CD14-positive monocyte (primary cell): ENCODE measurements at regions not wholly inside any gene's neighbourhood (a gene's known extent, or its start where the extent isn't known, plus 50 kb on each side); places are given as distances from the start of the nearest gene placed in this dataset.

Source experiments
- DNase-seq, 3 donors: peaks; one replicate each; pipeline ENCODE4 v3.0.0-alpha.2; 2011 to 2022
- H2AFZ ChIP-seq: 2 replicates; pipeline ENCODE4 v1.6.0; 2012; ENCODE audit warnings: mild to moderate bottlenecking, low read depth, low read length, inconsistent platforms; ENCODE audit not compliant: insufficient read depth, poor library complexity, severe bottlenecking
- H3K27ac ChIP-seq, 2 donors: 1 replicate in 1 of 2; 2 replicates in 1 of 2; pipeline ENCODE4 v1.5.1; 2012 to 2013; ENCODE audit warnings: low read length in 2 of 2, control low read depth in 1 of 2, inconsistent platforms in 1 of 2, low read depth in 1 of 2, mild to moderate bottlenecking in 1 of 2
- H3K27me3 ChIP-seq, 2 donors: one replicate each; pipeline versions ENCODE4 v1.6.0 to v1.6.1; 2011 to 2013; ENCODE audit warnings: low read length in 2 of 2; ENCODE audit not compliant: control insufficient read depth in 2 of 2, insufficient read depth in 2 of 2
- H3K36me3 ChIP-seq, 2 donors: replicated peaks in 1 of 2; 1 replicate in 1 of 2; 2 replicates in 1 of 2; pipeline versions ENCODE4 v1.5.1 to v1.6.1; 2012 to 2013; ENCODE audit warnings: low read length in 2 of 2, control low read depth in 1 of 2, inconsistent platforms in 1 of 2, mild to moderate bottlenecking in 1 of 2; ENCODE audit not compliant: insufficient read depth in 2 of 2, control insufficient read depth in 1 of 2
- H3K4me1 ChIP-seq, 2 donors: 1 replicate in 1 of 2; 2 replicates in 1 of 2; pipeline versions ENCODE4 v1.5.1 to v1.6.1; 2012 to 2013; ENCODE audit warnings: low read length in 2 of 2, control low read depth in 1 of 2, inconsistent platforms in 1 of 2, mild to moderate bottlenecking in 1 of 2, moderate library complexity in 1 of 2; ENCODE audit not compliant: insufficient read depth in 2 of 2, control insufficient read depth in 1 of 2
- H3K4me2 ChIP-seq: replicated peaks from 2 replicates; pipeline ENCODE3; 2012; ENCODE audit warnings: low read length, moderate library complexity, mild to moderate bottlenecking; ENCODE audit not compliant: poor library complexity, severe bottlenecking; ENCODE audit errors: extremely low read depth
- H3K4me3 ChIP-seq, 3 experiments: fragments of 200-600 bp in 1 of 3; sonication (generic) in 1 of 3; replicated peaks in 1 of 3; 1 replicate in 2 of 3; 2 replicates in 1 of 3; pipeline ENCODE4 v1.5.1; 2011 to 2013; ENCODE audit warnings: low read length in 3 of 3, mild to moderate bottlenecking in 3 of 3, control low read depth in 2 of 3, low read depth in 2 of 3, inconsistent platforms in 1 of 3, moderate library complexity in 1 of 3
- H3K79me2 ChIP-seq: 2 replicates; pipeline ENCODE4 v1.6.0; 2012; ENCODE audit warnings: mild to moderate bottlenecking, control low read depth, inconsistent platforms, low read length, moderate library complexity; ENCODE audit not compliant: insufficient read depth
- H3K9ac ChIP-seq: 2 replicates; pipeline ENCODE4 v1.6.0; 2017; ENCODE audit warnings: low read length, mild to moderate bottlenecking; ENCODE audit not compliant: insufficient read depth, poor library complexity, severe bottlenecking
- H3K9me3 ChIP-seq, 2 donors: replicated peaks in 1 of 2; 1 replicate in 1 of 2; 2 replicates in 1 of 2; pipeline versions ENCODE4 v1.5.1 to v1.6.1; 2012 to 2013; ENCODE audit warnings: low read length in 2 of 2, control low read depth in 1 of 2; ENCODE audit not compliant: control insufficient read depth in 1 of 2, insufficient read depth in 1 of 2
- H4K20me1 ChIP-seq: 2 replicates; pipeline ENCODE4 v1.6.0; 2012; ENCODE audit warnings: mild to moderate bottlenecking, low read length, control low read depth, moderate library complexity; ENCODE audit not compliant: insufficient read depth
- H3K27ac Mint-ChIP-seq, 7 donors: one replicate each; pipeline ENCODE4 v1.8.0; 2020; ENCODE audit warnings: mild to moderate bottlenecking in 7 of 7, mixed read lengths in 7 of 7, moderate library complexity in 6 of 7, inconsistent platforms in 2 of 7
- H3K27me3 Mint-ChIP-seq, 3 donors: one replicate each; pipeline ENCODE4 v1.8.0; 2021 to 2022; ENCODE audit warnings: low read depth in 3 of 3, mild to moderate bottlenecking in 3 of 3, mixed read lengths in 3 of 3, moderate library complexity in 3 of 3, inconsistent platforms in 1 of 3
- H3K36me3 Mint-ChIP-seq, 2 donors: one replicate each; pipeline ENCODE4 v1.8.0; 2020; ENCODE audit warnings: mixed read lengths in 2 of 2, inconsistent platforms in 1 of 2, mild to moderate bottlenecking in 1 of 2
- H3K4me1 Mint-ChIP-seq: one replicate; pipeline ENCODE4 v1.8.0; 2020; ENCODE audit warnings: mild to moderate bottlenecking, mixed read lengths
- H3K4me3 Mint-ChIP-seq, 2 donors: one replicate each; pipeline ENCODE4 v1.8.0; 2020; ENCODE audit warnings: mild to moderate bottlenecking in 2 of 2, mixed read lengths in 2 of 2, moderate library complexity in 1 of 2
- H3K9me3 Mint-ChIP-seq, 7 donors: one replicate each; pipeline ENCODE4 v1.8.0; 2020 to 2022; ENCODE audit warnings: mixed read lengths in 7 of 7, mild to moderate bottlenecking in 6 of 7, moderate library complexity in 6 of 7, inconsistent platforms in 2 of 7
- WGBS: methylation state at CpG from one replicate; pipeline ENCODE4 v1.1.5; 2013; ENCODE audit warnings: missing lambda C conversion rate; ENCODE audit not compliant: insufficient coverage; 5-methylcytosine and 5-hydroxymethylcytosine counted together
- intact Hi-C, 2 donors: fragments of 100-400 bp; cut with micrococcal nuclease; formaldehyde crosslinking; loops; one replicate each; pipeline versions ENCODE4 v1.15.0 to v1.15.1; 2023
- TF ChIP-seq, protein P1 (sequence below): fragments of 200-600 bp; IDR thresholded peaks from one replicate; pipeline ENCODE4 v1.8.0; 2022; ENCODE audit warnings: antibody characterized with exemption, mild to moderate bottlenecking

DNA sequence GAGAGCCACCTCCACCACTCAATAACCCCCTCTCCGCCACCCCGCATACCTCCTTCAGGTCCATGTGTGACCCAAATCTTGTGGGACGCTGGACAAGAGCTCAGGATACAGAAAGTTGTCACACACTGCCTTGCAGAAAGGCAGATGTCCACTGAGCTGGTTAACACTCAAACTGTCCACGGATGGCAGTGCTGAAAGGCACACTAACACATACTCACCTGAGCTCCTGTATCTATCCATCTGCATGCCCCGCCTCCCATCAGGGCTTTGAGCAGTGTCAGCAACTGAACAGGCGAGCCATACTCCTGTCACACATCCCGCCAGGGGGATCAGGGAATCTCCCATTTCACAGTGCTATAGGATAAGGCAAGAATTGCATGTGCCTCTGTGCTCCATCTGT is 642.0 kb downstream of the GALC start:
- H3K4me2 ChIP-seq, result no peak overlapping the region
- H2AFZ ChIP-seq, result no peak overlapping the region
- no peak overlapping the region for H3K4me3 Mint-ChIP-seq

DNA sequence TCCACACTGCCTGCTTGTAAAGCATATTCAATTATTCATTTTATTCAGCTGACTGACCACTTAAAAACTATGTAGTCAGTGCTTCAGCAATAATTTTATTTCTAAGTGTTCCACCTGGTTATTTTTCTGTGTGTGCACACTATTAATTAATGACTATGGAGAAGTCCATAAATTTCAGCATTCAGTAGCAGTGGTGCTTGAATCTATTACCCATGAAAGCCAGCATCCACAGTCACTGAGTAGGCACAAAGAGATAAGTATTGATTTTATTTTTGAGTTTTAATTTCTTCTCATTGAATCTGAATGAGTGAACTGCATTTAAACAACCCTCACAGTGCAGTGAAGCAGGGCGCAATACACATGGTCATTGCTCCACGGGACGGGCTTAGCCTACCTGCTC is 643.1 kb downstream of the GALC start:
- Histone ChIP-seq H3K9me3 (peaks cover 32 to 40% of the 10 kb centered on the region in 2 donors), H3K9ac (no peak overlapping the region), H4K20me1 (no peaks in the 10 kb centered on the region), H3K36me3 (no peaks in the 10 kb centered on the region), H2AFZ (no peak overlapping the region), H3K79me2 (no peaks in the 10 kb centered on the region), H3K27ac (no peak overlapping the region), H3K4me3 (no peak overlapping the region), H3K4me1 (no peaks in the 10 kb centered on the region), H3K4me2 (no peak overlapping the region), H3K27me3 (no peaks in the 10 kb centered on the region)
- WGBS, result no CpG with 5 or more reads among the region's 3 CpGs
- TF ChIP-seq, protein P1, sequence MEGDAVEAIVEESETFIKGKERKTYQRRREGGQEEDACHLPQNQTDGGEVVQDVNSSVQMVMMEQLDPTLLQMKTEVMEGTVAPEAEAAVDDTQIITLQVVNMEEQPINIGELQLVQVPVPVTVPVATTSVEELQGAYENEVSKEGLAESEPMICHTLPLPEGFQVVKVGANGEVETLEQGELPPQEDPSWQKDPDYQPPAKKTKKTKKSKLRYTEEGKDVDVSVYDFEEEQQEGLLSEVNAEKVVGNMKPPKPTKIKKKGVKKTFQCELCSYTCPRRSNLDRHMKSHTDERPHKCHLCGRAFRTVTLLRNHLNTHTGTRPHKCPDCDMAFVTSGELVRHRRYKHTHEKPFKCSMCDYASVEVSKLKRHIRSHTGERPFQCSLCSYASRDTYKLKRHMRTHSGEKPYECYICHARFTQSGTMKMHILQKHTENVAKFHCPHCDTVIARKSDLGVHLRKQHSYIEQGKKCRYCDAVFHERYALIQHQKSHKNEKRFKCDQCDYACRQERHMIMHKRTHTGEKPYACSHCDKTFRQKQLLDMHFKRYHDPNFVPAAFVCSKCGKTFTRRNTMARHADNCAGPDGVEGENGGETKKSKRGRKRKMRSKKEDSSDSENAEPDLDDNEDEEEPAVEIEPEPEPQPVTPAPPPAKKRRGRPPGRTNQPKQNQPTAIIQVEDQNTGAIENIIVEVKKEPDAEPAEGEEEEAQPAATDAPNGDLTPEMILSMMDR, result no peak
- no peak for DNase-seq
- Mint-ChIP-seq H3K27ac (no peak overlapping the region), H3K4me3 (no peak overlapping the region), H3K36me3 (no peaks in the 10 kb centered on the region), H3K9me3 (peaks cover 2 to 26% (median 9%) of the 10 kb centered on the region in 7 donors), H3K27me3 (no peaks in the 10 kb centered on the region), H3K4me1 (no peaks in the 10 kb centered on the region)
- intact Hi-C loops, result no loop called here

More for the DNA sequence above, 642.0 kb downstream of the GALC start:
- H3K9me3 ChIP-seq, result peaks cover 29 to 36% of the 10 kb centered on the region in 2 donors
- H3K4me1 Mint-ChIP-seq, result no peaks in the 10 kb centered on the region
- no peak for DNase-seq
- 80% methylated on average over 4 of the region's 7 CpGs for WGBS
- H3K9me3 Mint-ChIP-seq, result peaks cover 3 to 26% (median 9%) of the 10 kb centered on the region in 7 donors
- intact Hi-C loops, result no loop called here
- no peaks in the 10 kb centered on the region for H3K27me3 ChIP-seq
- H3K27ac Mint-ChIP-seq, result no peak overlapping the region
- H3K4me1 ChIP-seq, result no peaks in the 10 kb centered on the region
- TF ChIP-seq, protein P1, result no peak
- H3K4me3 ChIP-seq, result no peak overlapping the region
- no peaks in the 10 kb centered on the region for H3K27me3 Mint-ChIP-seq
- H3K27ac ChIP-seq, result no peak overlapping the region
- H3K36me3 Mint-ChIP-seq, result no peaks in the 10 kb centered on the region
- H3K9ac ChIP-seq, result no peak overlapping the region
- H3K36me3 ChIP-seq, result no peaks in the 10 kb centered on the region
- H3K79me2 ChIP-seq, result no peaks in the 10 kb centered on the region
- no peaks in the 10 kb centered on the region for H4K20me1 ChIP-seq
